ENCODE measurements at regions not wholly inside any gene's neighbourhood (a gene's known extent, or its start where the extent isn't known, plus 50 kb on each side); places are given as distances from the start of the nearest gene placed in this dataset.

- TF ChIP-seq YY1 (IDR thresholded peaks at IDR 0.05; ENCODE audit: low read depth) (no peak), NFIC (IDR thresholded peaks at IDR 0.05) (no peak), EGR1 (IDR thresholded peaks at IDR 0.05) (no peak), FOXM1 (IDR thresholded peaks at IDR 0.05; ENCODE audit: borderline replicate concordance, low read depth) (no peak), USF1 (IDR thresholded peaks at IDR 0.05) (no peak), CREB1 (IDR thresholded peaks at IDR 0.05; ENCODE audit: low read depth) (no peak), MAX (IDR thresholded peaks at IDR 0.05) (no peak), CEBPB (IDR thresholded peaks at IDR 0.05) (no peak), TEAD4 (IDR thresholded peaks at IDR 0.05) (no peak), RAD21 (IDR thresholded peaks at IDR 0.05; ENCODE audit: low read depth) (no peak), REST (IDR thresholded peaks at IDR 0.05; ENCODE audit: low read depth) (no peak)
Measured at GRCh38 chr4:15297344-15297743, 130.5 kb upstream of the C1QTNF7 start.

- TF ChIP-seq MAX (IDR thresholded peaks at IDR 0.05), result no peak
- TF ChIP-seq TAF1 (IDR thresholded peaks at IDR 0.05; ENCODE audit: low read depth), result no peak
- no peak for TF ChIP-seq TEAD4 (IDR thresholded peaks at IDR 0.05)
Measured at GRCh38 chr4:15299627-15300026, 128.2 kb upstream of the C1QTNF7 start.

GRCh38 chr4:15303052-15303641, 124.7 kb upstream of the C1QTNF7 start:
- no peak for TF ChIP-seq TEAD4 (IDR thresholded peaks at IDR 0.05)
- no peak for TF ChIP-seq ZBTB7A (IDR thresholded peaks at IDR 0.05; ENCODE audit: low read depth)
- no peak for TF ChIP-seq RAD21 (IDR thresholded peaks at IDR 0.05; ENCODE audit: low read depth)
- no peak for TF ChIP-seq TCF12 (IDR thresholded peaks at IDR 0.05; ENCODE audit: low read depth)
- TF ChIP-seq REST (IDR thresholded peaks at IDR 0.05; ENCODE audit: low read depth), result no peak
- no peak for TF ChIP-seq EGR1 (IDR thresholded peaks at IDR 0.05)
- TF ChIP-seq FOXM1 (IDR thresholded peaks at IDR 0.05; ENCODE audit: borderline replicate concordance, low read depth), result no peak
- TF ChIP-seq CREB1 (IDR thresholded peaks at IDR 0.05; ENCODE audit: low read depth), result no peak
- TF ChIP-seq CEBPB (IDR thresholded peaks at IDR 0.05), result no peak
- TF ChIP-seq YY1 (IDR thresholded peaks at IDR 0.05; ENCODE audit: low read depth), result no peak
- no peak for TF ChIP-seq EP300 (IDR thresholded peaks at IDR 0.05; ENCODE audit: borderline replicate concordance)
- TF ChIP-seq USF1 (IDR thresholded peaks at IDR 0.05), result no peak

- TF ChIP-seq EGR1 (IDR thresholded peaks at IDR 0.05), result no peak
- TF ChIP-seq TCF12 (IDR thresholded peaks at IDR 0.05; ENCODE audit: low read depth), result no peak
- no peak for TF ChIP-seq EP300 (IDR thresholded peaks at IDR 0.05; ENCODE audit: borderline replicate concordance)
- no peak for TF ChIP-seq FOXM1 (IDR thresholded peaks at IDR 0.05; ENCODE audit: borderline replicate concordance, low read depth)
- no peak for TF ChIP-seq NFIC (IDR thresholded peaks at IDR 0.05)
- TF ChIP-seq TEAD4 (IDR thresholded peaks at IDR 0.05), result no peak
- TF ChIP-seq YY1 (IDR thresholded peaks at IDR 0.05; ENCODE audit: low read depth), result no peak
- no peak for TF ChIP-seq REST (IDR thresholded peaks at IDR 0.05; ENCODE audit: low read depth)
- TF ChIP-seq CREB1 (IDR thresholded peaks at IDR 0.05; ENCODE audit: low read depth), result no peak
Measured at GRCh38 chr4:15314974-15315373, 112.9 kb upstream of the C1QTNF7 start.

GRCh38 chr4:15317246-15317645, 110.6 kb upstream of the C1QTNF7 start:
- no peak for TF ChIP-seq TAF1 (IDR thresholded peaks at IDR 0.05; ENCODE audit: low read depth)
- no peak for TF ChIP-seq NFIC (IDR thresholded peaks at IDR 0.05)
- TF ChIP-seq ZBTB7A (IDR thresholded peaks at IDR 0.05; ENCODE audit: low read depth), result no peak
- no peak for TF ChIP-seq TEAD4 (IDR thresholded peaks at IDR 0.05)
- TF ChIP-seq TCF12 (IDR thresholded peaks at IDR 0.05; ENCODE audit: low read depth), result no peak
- no peak for TF ChIP-seq USF1 (IDR thresholded peaks at IDR 0.05)
- TF ChIP-seq EP300 (IDR thresholded peaks at IDR 0.05; ENCODE audit: borderline replicate concordance), result no peak
- TF ChIP-seq CREB1 (IDR thresholded peaks at IDR 0.05; ENCODE audit: low read depth), result no peak
- no peak for TF ChIP-seq EGR1 (IDR thresholded peaks at IDR 0.05)
- no peak for TF ChIP-seq RAD21 (IDR thresholded peaks at IDR 0.05; ENCODE audit: low read depth)
- TF ChIP-seq MAX (IDR thresholded peaks at IDR 0.05), result no peak

All from Ishikawa (cell line).